Fibroblast of the aortic adventitia (primary cell): ENCODE measurements at regions not wholly inside any gene's neighbourhood (a gene's known extent, or its start where the extent isn't known, plus 50 kb on each side); places are given as distances from the start of the nearest gene placed in this dataset.

Experiments used
- DNase-seq: peaks from one replicate; pipeline ENCODE4 v3.0.0-alpha.2; 2010; ENCODE audit warnings: low read depth
- H3K4me3 ChIP-seq: 2 replicates; pipeline ENCODE4 v1.5.1; 2011; ENCODE audit warnings: low read depth, mild to moderate bottlenecking, control low read depth, low read length, moderate library complexity
- TF ChIP-seq, protein P1 (sequence below): IDR thresholded peaks from 2 replicates; pipeline ENCODE4 v1.5.1; 2011; ENCODE audit warnings: mild to moderate bottlenecking, low read length, control low read depth, inconsistent platforms; ENCODE audit not compliant: insufficient read depth

GRCh38 chr10:3451516-3452172 is 279.1 kb upstream of the PITRM1 start:
- no peak overlapping the region for H3K4me3 ChIP-seq

DNA sequence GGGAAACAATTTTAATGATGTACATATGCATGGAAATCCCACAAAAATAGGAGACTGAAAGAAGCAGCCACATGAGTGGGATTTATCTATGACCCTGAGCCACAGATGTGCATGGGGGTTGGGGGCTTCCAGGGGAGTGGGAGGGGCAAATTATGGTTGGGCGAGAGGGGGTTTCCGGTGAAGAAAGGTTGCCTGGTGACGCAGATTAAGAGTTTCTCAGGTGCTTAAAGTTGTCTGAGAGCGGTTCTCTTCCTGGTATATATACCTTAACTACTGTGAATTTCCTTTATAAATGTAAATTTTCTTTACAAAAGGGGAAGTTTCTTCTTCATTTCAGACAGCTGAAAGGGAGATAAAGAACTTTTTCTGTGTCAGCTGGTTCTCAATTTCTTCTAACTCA is 273.6 kb upstream of the PITRM1 start:
- DNase-seq, result no peak

More at GRCh38 chr10:3451516-3452172, 279.1 kb upstream of the PITRM1 start:
- DNase-seq, result no peak
- TF ChIP-seq, protein P1, sequence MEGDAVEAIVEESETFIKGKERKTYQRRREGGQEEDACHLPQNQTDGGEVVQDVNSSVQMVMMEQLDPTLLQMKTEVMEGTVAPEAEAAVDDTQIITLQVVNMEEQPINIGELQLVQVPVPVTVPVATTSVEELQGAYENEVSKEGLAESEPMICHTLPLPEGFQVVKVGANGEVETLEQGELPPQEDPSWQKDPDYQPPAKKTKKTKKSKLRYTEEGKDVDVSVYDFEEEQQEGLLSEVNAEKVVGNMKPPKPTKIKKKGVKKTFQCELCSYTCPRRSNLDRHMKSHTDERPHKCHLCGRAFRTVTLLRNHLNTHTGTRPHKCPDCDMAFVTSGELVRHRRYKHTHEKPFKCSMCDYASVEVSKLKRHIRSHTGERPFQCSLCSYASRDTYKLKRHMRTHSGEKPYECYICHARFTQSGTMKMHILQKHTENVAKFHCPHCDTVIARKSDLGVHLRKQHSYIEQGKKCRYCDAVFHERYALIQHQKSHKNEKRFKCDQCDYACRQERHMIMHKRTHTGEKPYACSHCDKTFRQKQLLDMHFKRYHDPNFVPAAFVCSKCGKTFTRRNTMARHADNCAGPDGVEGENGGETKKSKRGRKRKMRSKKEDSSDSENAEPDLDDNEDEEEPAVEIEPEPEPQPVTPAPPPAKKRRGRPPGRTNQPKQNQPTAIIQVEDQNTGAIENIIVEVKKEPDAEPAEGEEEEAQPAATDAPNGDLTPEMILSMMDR, result no peak

DNA sequence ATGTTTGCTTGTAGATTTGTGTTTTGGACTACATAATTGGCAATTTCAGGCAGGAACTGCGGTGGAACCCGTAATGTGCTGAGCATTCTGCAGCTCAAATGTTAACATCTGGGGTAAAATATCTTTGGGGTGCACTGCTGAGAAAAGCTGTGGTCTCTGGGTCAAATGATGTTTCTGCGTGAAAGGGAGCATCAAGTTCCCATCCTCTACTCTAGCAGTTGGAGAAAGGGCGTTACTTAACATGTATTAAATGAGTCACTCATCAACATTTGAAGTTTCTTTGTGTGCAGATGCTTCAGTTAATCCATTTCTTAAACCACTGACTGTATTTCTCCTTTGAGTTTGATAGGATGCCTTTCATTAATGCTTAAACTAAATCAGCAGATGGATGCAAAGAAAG is 273.1 kb upstream of the PITRM1 start:
- no peak overlapping the region for H3K4me3 ChIP-seq
- TF ChIP-seq, protein P1, result no peak
- DNase-seq, result no peak

More for the DNA sequence above, 273.6 kb upstream of the PITRM1 start:
- TF ChIP-seq, protein P1, result no peak
- H3K4me3 ChIP-seq, result no peak overlapping the region

- H3K4me3 ChIP-seq, result no peak overlapping the region
- TF ChIP-seq, protein P1, result no peak
- DNase-seq, result no peak
These were observed 269.9 kb upstream of the PITRM1 start for GRCh38 chr10:3442451-3442990.

GRCh38 chr10:3439183-3439582 is 266.6 kb upstream of the PITRM1 start:
- DNase-seq, result no peak
- no peak overlapping the region for H3K4me3 ChIP-seq
- TF ChIP-seq, protein P1, result no peak

- TF ChIP-seq, protein P1, result no peak
- no peak for DNase-seq
- no peak overlapping the region for H3K4me3 ChIP-seq
These were observed 266.0 kb upstream of the PITRM1 start for GRCh38 chr10:3438606-3439005.
